GM10266 (cell line): ENCODE measurements at regions not wholly inside any gene's neighbourhood (a gene's known extent, or its start where the extent isn't known, plus 50 kb on each side); places are given as distances from the start of the nearest gene placed in this dataset.

Experiments used
- DNase-seq: peaks from one replicate; pipeline ENCODE4 v3.0.0; 2012; ENCODE audit errors: extremely low spot score
- CTCF ChIP-seq: IDR thresholded peaks from 2 replicates; pipeline ENCODE4 v1.5.1; 2012; ENCODE audit warnings: mild to moderate bottlenecking, low read depth; ENCODE audit not compliant: control insufficient read depth, insufficient read depth; ENCODE audit errors: missing control alignments

- TF ChIP-seq CTCF, result peak; percentile 93
- DNase-seq, result peak; percentile 57
These were observed 64.0 kb upstream of the HNRNPA3 start for GRCh38 chr2:177148477-177149154.

GRCh38 chr2:177149155-177149503 is 63.5 kb upstream of the HNRNPA3 start:
- TF ChIP-seq CTCF, result no peak
- no peak for DNase-seq

- TF ChIP-seq CTCF, result no peak
- DNase-seq, result no peak
These were observed 58.8 kb upstream of the HNRNPA3 start for GRCh38 chr2:177153805-177154204.

- no peak for TF ChIP-seq CTCF
- DNase-seq, result no peak
These were observed 57.8 kb upstream of the HNRNPA3 start for GRCh38 chr2:177154809-177155208.

GRCh38 chr2:177155631-177156030 is 57.0 kb upstream of the HNRNPA3 start:
- TF ChIP-seq CTCF, result no peak

GRCh38 chr2:177161741-177162460 is 50.7 kb upstream of the HNRNPA3 start:
- DNase-seq, result no peak
- peak; percentile 52 for TF ChIP-seq CTCF

More at GRCh38 chr2:177155631-177156030, 57.0 kb upstream of the HNRNPA3 start:
- DNase-seq, result no peak
